WI38 (cell line): ENCODE measurements at regions not wholly inside any gene's neighbourhood (a gene's known extent, or its start where the extent isn't known, plus 50 kb on each side); places are given as distances from the start of the nearest gene placed in this dataset.

Experiments used
- H3K4me3 ChIP-seq: 2 replicates; pipeline ENCODE4 v1.5.1; 2011; ENCODE audit warnings: low read depth, mild to moderate bottlenecking, control low read depth, low read length
- CTCF ChIP-seq: IDR thresholded peaks from 2 replicates; pipeline ENCODE4 v1.5.1; 2012; ENCODE audit warnings: low read depth, mild to moderate bottlenecking, control low read depth, low read length

GRCh38 chr5:125863579-125863978, 559.6 kb upstream of the GRAMD2B start:
- H3K4me3 ChIP-seq = no peak overlapping the region
- no peak for TF ChIP-seq CTCF

GRCh38 chr5:125865166-125865815, 557.9 kb upstream of the GRAMD2B start:
- TF ChIP-seq CTCF = no peak
- H3K4me3 ChIP-seq = no peak overlapping the region

- H3K4me3 ChIP-seq = no peak overlapping the region
- no peak for TF ChIP-seq CTCF
Measured at GRCh38 chr5:125868036-125868435, 555.2 kb upstream of the GRAMD2B start.

- H3K4me3 ChIP-seq = no peak overlapping the region
- no peak for TF ChIP-seq CTCF
Measured at GRCh38 chr5:125870256-125870655, 553.0 kb upstream of the GRAMD2B start.

DNA sequence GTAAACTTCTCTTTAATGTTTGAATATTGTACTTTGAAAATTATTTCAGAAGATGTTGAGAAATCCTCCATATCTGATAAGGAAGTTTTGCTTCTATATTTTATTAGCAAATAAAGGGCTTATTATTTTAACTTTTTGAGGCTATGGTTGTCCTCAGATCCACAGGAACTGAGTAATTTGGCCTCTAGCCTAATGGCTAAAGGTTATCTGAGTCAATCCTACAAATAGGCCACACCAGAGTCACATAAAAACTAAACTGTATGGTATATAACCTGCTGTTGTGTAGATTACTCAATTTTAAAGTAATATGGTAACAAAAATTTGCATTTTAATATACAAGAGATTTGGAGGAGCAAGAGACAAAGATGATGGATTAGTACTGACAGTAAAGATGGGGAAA, 549.2 kb upstream of the GRAMD2B start:
- H3K4me3 ChIP-seq = no peak overlapping the region
- no peak for TF ChIP-seq CTCF

GRCh38 chr5:125874717-125875116, 548.5 kb upstream of the GRAMD2B start:
- no peak overlapping the region for H3K4me3 ChIP-seq
- TF ChIP-seq CTCF = no peak

- H3K4me3 ChIP-seq = no peak overlapping the region
- TF ChIP-seq CTCF = no peak
Measured at GRCh38 chr5:125877248-125877647, 546.0 kb upstream of the GRAMD2B start.
